ENCODE measurements at regions not wholly inside any gene's neighbourhood (a gene's known extent, or its start where the extent isn't known, plus 50 kb on each side); places are given as distances from the start of the nearest gene placed in this dataset.

DNA sequence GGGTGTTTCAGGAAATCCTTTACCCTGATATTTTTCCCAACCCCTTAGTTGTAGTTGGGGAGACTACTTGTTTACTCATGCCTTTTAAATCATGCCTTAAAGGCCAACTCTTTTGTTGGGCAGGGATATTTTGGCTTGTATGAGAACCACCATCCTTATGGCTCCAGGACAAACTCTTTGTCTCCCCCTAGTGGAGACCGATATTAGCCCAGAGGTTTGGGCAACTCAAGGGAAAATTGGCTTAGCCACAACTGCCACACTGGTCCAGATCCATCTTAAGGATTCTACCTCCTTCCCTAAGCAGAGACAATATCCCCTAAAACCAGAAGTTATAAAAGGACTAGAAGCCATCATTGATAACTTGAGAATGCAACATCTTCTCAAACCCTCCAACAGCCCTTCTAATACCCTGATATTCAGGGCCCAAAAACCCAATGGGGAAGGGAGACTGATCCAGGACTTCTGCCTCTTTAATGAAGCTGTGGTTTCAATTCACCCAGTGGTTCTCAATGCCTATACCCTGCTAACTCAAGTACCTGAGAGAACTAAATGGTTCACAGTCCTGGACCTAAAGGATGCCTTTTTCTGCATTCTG, 100.9 kb upstream of the HCN1 start:
- Histone ChIP-seq H3K4me3 (ENCODE audit: low read depth in 2 of 2, low read length in 2 of 2) (no peak overlapping the region), H3K4me1 (ENCODE audit: control insufficient read depth, insufficient read depth, low read length) (no peaks in the 10 kb centered on the region), H3K27ac (ENCODE audit: low read length) (no peak overlapping the region), H3K27me3 (ENCODE audit: control insufficient read depth, insufficient read depth, low read length) (no peaks in the 10 kb centered on the region), H3K9me3 (ENCODE audit: control insufficient read depth, insufficient read depth, low read depth, low read length) (peaks cover 10% of the 10 kb centered on the region; the same call in 1 of the 2 replicates), H3K36me3 (ENCODE audit: control insufficient read depth, insufficient read depth, low read length) (no peaks in the 10 kb centered on the region)
- no peak for TF ChIP-seq TCF7L2 (IDR thresholded peaks at IDR 0.05; ENCODE audit: low read depth, low read length)
- no peak for TF ChIP-seq REST (IDR thresholded peaks at IDR 0.05; ENCODE audit: insufficient read depth in 1 of 2, low read depth in 2 of 2, low read length in 1 of 2)
- TF ChIP-seq POLR2AphosphoS5 (IDR thresholded peaks at IDR 0.05; ENCODE audit: low read depth, low read length) = no peak
- TF ChIP-seq SIN3A (IDR thresholded peaks at IDR 0.05; ENCODE audit: borderline replicate concordance, insufficient read depth, low read depth, low read length) = no peak
- peak; percentile 51 for TF ChIP-seq CTCF (IDR thresholded peaks at IDR 0.05)
- POLR2A ChIA-PET = no interaction called here
- DNase-seq (ENCODE audit: low read depth, low spot score) (no peak), ATAC-seq (no peak)
- intact Hi-C loops (cut with micrococcal nuclease; ENCODE audit: unreplicated experiment) (no loop called here), in situ Hi-C loops (cut with HindIII; ENCODE audit: low pct_unique_long_range_greater_than_20kb, low sequenced_read_pairs) (no loop called here)
- BruUV-seq (replicated peaks) = no TSS peak
- CTCF ChIA-PET = interaction anchor here (0.6 kb wide), 1 partner anchor 22 kb away, joined by 8 read pairs; no protein-coding TSS in a partner anchor

- Histone ChIP-seq H3K27ac (ENCODE audit: low read length) (no peak overlapping the region), H3K27me3 (ENCODE audit: control insufficient read depth, insufficient read depth, low read length) (no peaks in the 10 kb centered on the region), H3K4me1 (ENCODE audit: control insufficient read depth, insufficient read depth, low read length) (no peaks in the 10 kb centered on the region), H3K36me3 (ENCODE audit: control insufficient read depth, insufficient read depth, low read length) (no peaks in the 10 kb centered on the region), H3K4me3 (ENCODE audit: low read depth in 2 of 2, low read length in 2 of 2) (no peak overlapping the region), H3K9me3 (ENCODE audit: control insufficient read depth, insufficient read depth, low read depth, low read length) (peaks cover 3% of the 10 kb centered on the region; the same call in 1 of the 2 replicates)
- intact Hi-C loops (cut with micrococcal nuclease; ENCODE audit: unreplicated experiment) (no loop called here), in situ Hi-C loops (cut with HindIII; ENCODE audit: low pct_unique_long_range_greater_than_20kb, low sequenced_read_pairs) (no loop called here)
- ChIA-PET POLR2A (no interaction called here), CTCF (no interaction called here)
- DNase-seq (ENCODE audit: low read depth, low spot score) = no peak
- TF ChIP-seq CTCF (IDR thresholded peaks at IDR 0.05) (peak; percentile 14; the same call in 1 of the 2 replicates), TCF7L2 (IDR thresholded peaks at IDR 0.05; ENCODE audit: low read depth, low read length) (no peak), POLR2AphosphoS5 (IDR thresholded peaks at IDR 0.05; ENCODE audit: low read depth, low read length) (no peak), SIN3A (IDR thresholded peaks at IDR 0.05; ENCODE audit: borderline replicate concordance, insufficient read depth, low read depth, low read length) (no peak), REST (IDR thresholded peaks at IDR 0.05; ENCODE audit: insufficient read depth in 1 of 2, low read depth in 2 of 2, low read length in 1 of 2) (no peak)
- peak; percentile 56; the same call in 1 of the 2 replicates for ATAC-seq
- no TSS peak for BruUV-seq (replicated peaks)
These were observed 99.3 kb upstream of the HCN1 start for GRCh38 chr5:45795458-45795857.
